ENCODE measurements at regions not wholly inside any gene's neighbourhood (a gene's known extent, or its start where the extent isn't known, plus 50 kb on each side); places are given as distances from the start of the nearest gene placed in this dataset.

DNA sequence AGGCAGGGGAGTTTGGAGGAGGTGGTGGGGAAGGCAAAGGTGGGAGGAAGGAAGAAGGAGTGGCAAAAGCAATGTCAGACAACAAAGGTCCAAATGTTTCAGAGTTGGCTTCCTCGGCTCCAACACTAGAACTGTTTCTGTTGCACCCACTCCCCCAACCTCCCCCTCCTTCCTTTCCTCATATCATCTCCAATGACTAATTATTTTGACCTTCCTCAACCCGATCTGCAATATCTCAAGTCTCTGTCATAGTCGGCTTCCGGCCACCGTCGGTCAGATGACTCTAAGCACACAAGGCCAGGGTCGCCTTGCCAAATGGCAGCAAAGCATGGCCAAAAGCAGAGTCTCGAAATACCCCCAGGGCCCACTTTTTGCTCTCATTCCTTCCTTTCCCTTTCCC lies 637.0 kb upstream of the TBX3 start:
- TF ChIP-seq, protein P1, sequence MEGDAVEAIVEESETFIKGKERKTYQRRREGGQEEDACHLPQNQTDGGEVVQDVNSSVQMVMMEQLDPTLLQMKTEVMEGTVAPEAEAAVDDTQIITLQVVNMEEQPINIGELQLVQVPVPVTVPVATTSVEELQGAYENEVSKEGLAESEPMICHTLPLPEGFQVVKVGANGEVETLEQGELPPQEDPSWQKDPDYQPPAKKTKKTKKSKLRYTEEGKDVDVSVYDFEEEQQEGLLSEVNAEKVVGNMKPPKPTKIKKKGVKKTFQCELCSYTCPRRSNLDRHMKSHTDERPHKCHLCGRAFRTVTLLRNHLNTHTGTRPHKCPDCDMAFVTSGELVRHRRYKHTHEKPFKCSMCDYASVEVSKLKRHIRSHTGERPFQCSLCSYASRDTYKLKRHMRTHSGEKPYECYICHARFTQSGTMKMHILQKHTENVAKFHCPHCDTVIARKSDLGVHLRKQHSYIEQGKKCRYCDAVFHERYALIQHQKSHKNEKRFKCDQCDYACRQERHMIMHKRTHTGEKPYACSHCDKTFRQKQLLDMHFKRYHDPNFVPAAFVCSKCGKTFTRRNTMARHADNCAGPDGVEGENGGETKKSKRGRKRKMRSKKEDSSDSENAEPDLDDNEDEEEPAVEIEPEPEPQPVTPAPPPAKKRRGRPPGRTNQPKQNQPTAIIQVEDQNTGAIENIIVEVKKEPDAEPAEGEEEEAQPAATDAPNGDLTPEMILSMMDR (IDR thresholded peaks at IDR 0.05): no peak
- peak; percentile 37 for DNase-seq (ENCODE audit: low spot score)
- peak; percentile 65 for ATAC-seq (ENCODE audit: low FRiP score)

DNA sequence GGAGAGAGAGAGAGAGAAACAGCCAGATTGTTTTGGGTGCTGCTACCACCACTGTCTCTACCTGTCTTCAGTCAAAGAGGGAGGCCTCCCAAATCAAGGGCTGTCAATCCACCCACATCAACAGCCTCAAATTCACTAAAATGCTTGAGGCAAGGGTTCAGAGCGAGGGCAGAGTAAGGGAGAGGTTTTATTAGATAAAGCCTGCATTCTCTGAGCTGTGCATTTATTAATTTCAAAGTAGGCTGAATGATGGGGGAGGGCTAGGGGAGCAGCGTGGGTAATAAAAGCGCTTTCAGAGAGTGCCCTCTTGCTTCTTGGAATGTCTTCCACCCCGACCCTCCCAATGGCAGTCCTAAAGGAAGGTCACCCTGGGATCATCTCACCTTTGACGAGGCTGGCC lies 636.5 kb upstream of the TBX3 start:
- TF ChIP-seq, protein P1 (IDR thresholded peaks at IDR 0.05): no peak
- no peak for DNase-seq (ENCODE audit: low spot score)
- ATAC-seq (ENCODE audit: low FRiP score): peak; percentile 5

GRCh38 chr12:115319446-115320040 lies 635.6 kb upstream of the TBX3 start:
- ATAC-seq (ENCODE audit: low FRiP score) (no peak), DNase-seq (ENCODE audit: low spot score) (no peak)
- TF ChIP-seq, protein P1 (IDR thresholded peaks at IDR 0.05): no peak

DNA sequence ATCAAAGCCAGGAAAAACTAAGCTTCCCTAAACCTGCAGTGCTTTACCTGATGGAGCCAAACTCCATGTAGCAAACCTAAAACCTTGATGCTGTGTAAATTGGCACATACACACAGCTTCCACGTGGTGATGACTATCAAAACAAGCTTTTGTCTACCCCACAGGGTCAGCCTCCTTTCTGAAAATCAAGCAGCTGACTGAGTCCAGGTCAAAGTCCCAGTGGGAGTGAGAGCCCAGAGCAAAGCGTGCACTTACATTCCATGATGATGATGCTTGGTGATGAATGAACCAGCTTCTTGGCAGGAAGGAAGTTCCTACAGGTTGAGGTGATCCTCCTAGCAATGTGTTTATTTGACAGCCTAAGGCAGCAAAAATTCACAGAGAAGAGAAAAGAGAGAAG lies 630.0 kb upstream of the TBX3 start:
- DNase-seq (ENCODE audit: low spot score) (no peak), ATAC-seq (ENCODE audit: low FRiP score) (peak; percentile 97)
- TF ChIP-seq, protein P1 (IDR thresholded peaks at IDR 0.05): no peak

DNA sequence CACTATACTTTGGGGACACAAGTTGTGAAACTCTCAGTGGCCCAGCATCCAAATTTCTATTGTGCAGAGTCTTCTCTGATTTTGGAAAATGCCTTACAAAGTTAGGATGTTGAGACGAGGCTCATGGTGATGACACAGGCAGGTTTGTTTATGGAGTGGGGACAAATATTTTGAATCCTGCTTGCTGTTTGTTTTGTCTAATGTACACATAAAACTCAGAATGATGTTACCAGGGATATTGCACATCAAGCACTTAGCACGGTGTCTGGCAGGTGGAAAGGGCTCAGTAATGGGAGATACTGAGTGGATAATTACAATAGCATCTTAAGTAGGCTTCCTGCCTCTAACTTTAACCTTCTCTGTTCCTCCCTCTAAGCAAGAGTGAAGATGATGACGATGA lies 628.9 kb upstream of the TBX3 start:
- no peak for ATAC-seq (ENCODE audit: low FRiP score)
- no peak for DNase-seq (ENCODE audit: low spot score)
- TF ChIP-seq, protein P1 (IDR thresholded peaks at IDR 0.05): no peak

DNA sequence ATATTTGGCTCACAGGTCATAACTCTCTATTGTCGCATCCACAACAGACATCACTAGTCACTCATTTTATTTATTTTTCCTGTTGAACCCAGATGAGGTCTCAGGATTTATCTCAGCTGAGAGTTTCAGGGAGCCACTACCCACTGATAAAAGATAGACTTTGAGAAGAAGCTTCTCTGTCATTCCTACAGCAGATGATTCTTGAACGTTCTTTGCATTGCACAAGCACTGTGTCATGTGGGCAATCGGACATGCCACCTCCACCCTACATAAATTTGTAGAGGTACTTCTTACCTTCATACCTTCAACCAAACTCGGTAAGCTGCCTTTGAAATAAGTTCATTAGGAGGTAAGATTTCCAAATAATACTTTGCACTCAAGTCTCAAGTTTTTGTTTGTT lies 627.9 kb upstream of the TBX3 start:
- TF ChIP-seq, protein P1 (IDR thresholded peaks at IDR 0.05): no peak
- DNase-seq (ENCODE audit: low spot score): no peak
- no peak for ATAC-seq (ENCODE audit: low FRiP score)

DNA sequence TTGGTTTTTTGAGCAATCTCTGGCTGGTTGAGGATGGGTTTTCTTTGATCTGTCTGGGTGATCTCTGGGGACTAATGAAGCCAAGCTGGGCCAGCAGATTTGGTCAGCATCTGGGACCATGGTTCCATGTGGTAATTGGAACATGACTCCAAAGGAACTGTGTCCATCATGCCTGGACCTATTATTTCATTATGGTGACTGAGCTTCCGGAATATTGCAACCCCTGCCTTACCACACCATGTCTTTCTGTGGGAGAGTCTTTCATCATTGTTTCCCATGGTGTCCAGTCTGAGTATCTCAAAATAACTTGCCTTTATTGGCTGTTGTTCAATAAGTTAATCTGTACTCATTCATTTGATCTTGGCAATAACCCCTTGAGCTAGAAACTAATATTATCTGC lies 624.9 kb upstream of the TBX3 start:
- ATAC-seq (ENCODE audit: low FRiP score): no peak
- no peak for DNase-seq (ENCODE audit: low spot score)
- TF ChIP-seq, protein P1 (IDR thresholded peaks at IDR 0.05): no peak

Measured in omental fat pad (tissue), 3 donors.